HEK293 (cell line): ENCODE measurements at regions not wholly inside any gene's neighbourhood (a gene's known extent, or its start where the extent isn't known, plus 50 kb on each side); places are given as distances from the start of the nearest gene placed in this dataset.

ENCODE experiments used
- CTCF ChIA-PET: fragments of 350-600 bp; formaldehyde crosslinking; extraction: SDS; loops from one replicate; lab custom pipeline; 2021; ENCODE audit warnings: antibody characterized with exemption; lab: Yijun Ruan, JAX
- POLR2A ChIA-PET: fragments of 300-600 bp; formaldehyde crosslinking; extraction: SDS; loops from one replicate; lab custom pipeline; 2020; ENCODE audit warnings: antibody characterized with exemption, inconsistent platforms; lab: Yijun Ruan, JAX
- H3K27ac ChIP-seq: fragments of 200-500 bp; sonication (Bioruptor generic); 2 replicates; pipeline ENCODE4 v1.5.1; 2014; ENCODE audit warnings: low read depth, low read length, control low read depth, inconsistent platforms; ENCODE audit errors: extremely low read depth
- H3K36me3 ChIP-seq, 2 experiments: fragments of 200-500 bp in 1 of 2; sonication (Bioruptor generic) in 1 of 2; 1 replicate in 1 of 2; 2 replicates in 1 of 2; pipeline ENCODE4 v1.5.1; 2014 to 2017; ENCODE audit warnings: inconsistent platforms in 2 of 2, low read length in 2 of 2; ENCODE audit not compliant: control insufficient read depth in 2 of 2, insufficient read depth in 1 of 2
- H3K4me1 ChIP-seq: fragments of 200-500 bp; sonication (Bioruptor generic); 2 replicates; pipeline ENCODE4 v1.5.1; 2014; ENCODE audit warnings: mild to moderate bottlenecking, low read length, inconsistent platforms; ENCODE audit not compliant: control insufficient read depth, insufficient read depth
- H3K4me3 ChIP-seq: 2 replicates; pipeline ENCODE4 v1.5.1; 2011; ENCODE audit warnings: low read depth, mild to moderate bottlenecking, control low read depth, low read length, moderate library complexity
- H3K9me3 ChIP-seq: fragments of 200-500 bp; sonication (Bioruptor generic); 2 replicates; pipeline ENCODE4 v1.5.1; 2014; ENCODE audit warnings: low read depth, low read length, inconsistent platforms; ENCODE audit not compliant: control insufficient read depth, insufficient read depth
- ZEB2 ChIP-seq: fragments of 450-650 bp; formaldehyde crosslinking; IDR thresholded peaks from 2 replicates; pipeline ENCODE4 v1.5.1; 2016; ENCODE audit warnings: missing biosample characterization, missing genetic modification characterization
- ZFP37 ChIP-seq: fragments of 450-650 bp; formaldehyde crosslinking; IDR thresholded peaks from 2 replicates; pipeline ENCODE4 v1.5.1; 2016; ENCODE audit warnings: missing biosample characterization, missing genetic modification characterization
- ZIC2 ChIP-seq: fragments of 450-650 bp; formaldehyde crosslinking; IDR thresholded peaks from 2 replicates; pipeline ENCODE4 v1.5.1; 2016; ENCODE audit warnings: missing biosample characterization, missing genetic modification characterization
- ZNF138 ChIP-seq: fragments of 450-650 bp; formaldehyde crosslinking; IDR thresholded peaks from 2 replicates; pipeline ENCODE4 v1.5.1; 2016; ENCODE audit warnings: missing biosample characterization, missing genetic modification characterization, borderline replicate concordance
- ZNF155 ChIP-seq: fragments of 450-650 bp; formaldehyde crosslinking; IDR thresholded peaks from 2 replicates; pipeline ENCODE4 v1.5.1; 2016; ENCODE audit warnings: missing biosample characterization, missing genetic modification characterization
- ZNF37A ChIP-seq: fragments of 450-650 bp; IDR thresholded peaks from 2 replicates; pipeline ENCODE4 v1.5.1; 2018; ENCODE audit warnings: missing biosample characterization, missing genetic modification characterization
- ZNF404 ChIP-seq: fragments of 450-650 bp; formaldehyde crosslinking; IDR thresholded peaks from 2 replicates; pipeline ENCODE4 v1.5.1; 2017; ENCODE audit warnings: missing biosample characterization, missing genetic modification characterization
- ZNF561 ChIP-seq: fragments of 450-650 bp; IDR thresholded peaks from 2 replicates; pipeline ENCODE4 v1.5.1; 2018; ENCODE audit warnings: missing biosample characterization, missing genetic modification characterization, borderline replicate concordance
- ZNF596 ChIP-seq: fragments of 450-650 bp; IDR thresholded peaks from 2 replicates; pipeline ENCODE4 v1.5.0; 2018; ENCODE audit warnings: missing biosample characterization, mild to moderate bottlenecking, missing genetic modification characterization, moderate library complexity
- ZNF639 ChIP-seq: fragments of 450-650 bp; formaldehyde crosslinking; IDR thresholded peaks from 2 replicates; pipeline ENCODE4 v1.5.1; 2016; ENCODE audit warnings: missing biosample characterization, missing genetic modification characterization
- ZNF670 ChIP-seq: fragments of 450-650 bp; formaldehyde crosslinking; IDR thresholded peaks from 2 replicates; pipeline ENCODE4 v1.5.1; 2016; ENCODE audit warnings: missing biosample characterization, missing genetic modification characterization, low read depth
- ZNF692 ChIP-seq: fragments of 450-650 bp; formaldehyde crosslinking; IDR thresholded peaks from 2 replicates; pipeline ENCODE4 v1.5.1; 2016; ENCODE audit warnings: missing biosample characterization, missing genetic modification characterization
- ZSCAN16 ChIP-seq: fragments of 450-650 bp; formaldehyde crosslinking; IDR thresholded peaks from 2 replicates; pipeline ENCODE4 v1.5.1; 2016; ENCODE audit warnings: missing biosample characterization, missing genetic modification characterization
- TF ChIP-seq, protein P1 (sequence below): fragments of 450-650 bp; formaldehyde crosslinking; IDR thresholded peaks from 2 replicates; pipeline ENCODE4 v1.5.1; 2016; ENCODE audit warnings: missing biosample characterization, missing genetic modification characterization
- TF ChIP-seq, protein P2 (sequence below): fragments of 450-650 bp; formaldehyde crosslinking; IDR thresholded peaks from 2 replicates; pipeline ENCODE4 v1.5.1; 2017; ENCODE audit warnings: missing biosample characterization, missing genetic modification characterization
- TF ChIP-seq, protein P3 (sequence below): fragments of 450-650 bp; formaldehyde crosslinking; IDR thresholded peaks from 2 replicates; pipeline ENCODE4 v1.5.1; 2016; ENCODE audit warnings: missing biosample characterization, missing genetic modification characterization
- TF ChIP-seq, protein P4 (sequence below): fragments of 450-650 bp; formaldehyde crosslinking; IDR thresholded peaks from 2 replicates; pipeline ENCODE4 v1.5.1; 2016; ENCODE audit warnings: missing biosample characterization, missing genetic modification characterization, borderline replicate concordance

DNA sequence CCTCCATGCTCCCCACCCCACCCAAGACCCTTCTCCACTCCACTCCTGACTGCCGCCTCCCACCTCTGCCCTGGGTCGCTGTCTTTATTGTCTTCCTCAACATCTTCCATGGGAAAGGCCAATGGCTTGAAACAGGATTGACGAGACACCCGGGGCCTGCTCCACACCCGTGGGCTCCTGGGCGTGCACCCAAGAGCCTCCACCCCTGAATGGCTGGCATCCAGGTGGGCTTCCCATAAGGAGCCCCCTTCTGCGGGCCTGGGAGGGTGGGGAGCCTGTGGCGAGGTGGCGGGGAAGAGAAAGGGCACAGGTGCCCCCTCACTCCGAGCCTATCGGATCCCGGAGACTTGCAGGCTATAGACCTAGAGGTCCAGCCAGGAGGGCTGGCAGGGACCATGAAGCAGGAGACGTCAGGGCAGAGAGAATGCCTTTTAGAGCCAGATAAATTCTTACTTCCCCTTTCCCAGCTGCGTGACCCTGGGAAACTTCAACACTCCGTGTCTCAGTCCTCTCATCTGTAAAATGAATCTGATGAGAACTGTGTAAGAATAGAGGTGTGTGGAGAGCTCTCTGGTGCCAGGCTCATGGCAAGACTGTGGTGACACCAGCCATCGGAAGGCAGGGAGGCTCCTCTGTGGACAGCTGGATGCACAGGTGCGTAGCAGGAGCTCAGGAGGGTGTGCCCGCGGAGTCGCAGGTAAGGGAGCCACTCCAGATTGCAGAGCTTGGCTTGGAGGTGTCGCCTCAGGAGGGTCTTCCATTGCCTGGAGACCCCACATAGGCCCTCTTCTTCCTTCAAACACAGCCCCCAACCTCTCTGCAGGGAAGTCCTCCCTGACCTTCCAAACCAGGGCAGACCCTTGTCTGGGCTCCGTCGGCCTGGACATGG lies 53.9 kb downstream of the SMIM38 start:
- Histone ChIP-seq H3K36me3 (no peaks in the 10 kb centered on the region), H3K9me3 (no peaks in the 10 kb centered on the region)
- no peak for TF ChIP-seq ZNF138 (tag by site-specific recombination)
- no peak for TF ChIP-seq ZNF155 (tag by site-specific recombination)
- no peak for TF ChIP-seq ZNF37A (tag by site-specific recombination)
- TF ChIP-seq, protein P1, sequence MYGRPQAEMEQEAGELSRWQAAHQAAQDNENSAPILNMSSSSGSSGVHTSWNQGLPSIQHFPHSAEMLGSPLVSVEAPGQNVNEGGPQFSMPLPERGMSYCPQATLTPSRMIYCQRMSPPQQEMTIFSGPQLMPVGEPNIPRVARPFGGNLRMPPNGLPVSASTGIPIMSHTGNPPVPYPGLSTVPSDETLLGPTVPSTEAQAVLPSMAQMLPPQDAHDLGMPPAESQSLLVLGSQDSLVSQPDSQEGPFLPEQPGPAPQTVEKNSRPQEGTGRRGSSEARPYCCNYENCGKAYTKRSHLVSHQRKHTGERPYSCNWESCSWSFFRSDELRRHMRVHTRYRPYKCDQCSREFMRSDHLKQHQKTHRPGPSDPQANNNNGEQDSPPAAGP (tag by site-specific recombination) = no peak
- no peak for TF ChIP-seq ZNF670 (tag by site-specific recombination)
- TF ChIP-seq ZFP37 (tag by site-specific recombination) = no peak
- no peak for TF ChIP-seq ZNF404 (tag by site-specific recombination)
- TF ChIP-seq, protein P2, sequence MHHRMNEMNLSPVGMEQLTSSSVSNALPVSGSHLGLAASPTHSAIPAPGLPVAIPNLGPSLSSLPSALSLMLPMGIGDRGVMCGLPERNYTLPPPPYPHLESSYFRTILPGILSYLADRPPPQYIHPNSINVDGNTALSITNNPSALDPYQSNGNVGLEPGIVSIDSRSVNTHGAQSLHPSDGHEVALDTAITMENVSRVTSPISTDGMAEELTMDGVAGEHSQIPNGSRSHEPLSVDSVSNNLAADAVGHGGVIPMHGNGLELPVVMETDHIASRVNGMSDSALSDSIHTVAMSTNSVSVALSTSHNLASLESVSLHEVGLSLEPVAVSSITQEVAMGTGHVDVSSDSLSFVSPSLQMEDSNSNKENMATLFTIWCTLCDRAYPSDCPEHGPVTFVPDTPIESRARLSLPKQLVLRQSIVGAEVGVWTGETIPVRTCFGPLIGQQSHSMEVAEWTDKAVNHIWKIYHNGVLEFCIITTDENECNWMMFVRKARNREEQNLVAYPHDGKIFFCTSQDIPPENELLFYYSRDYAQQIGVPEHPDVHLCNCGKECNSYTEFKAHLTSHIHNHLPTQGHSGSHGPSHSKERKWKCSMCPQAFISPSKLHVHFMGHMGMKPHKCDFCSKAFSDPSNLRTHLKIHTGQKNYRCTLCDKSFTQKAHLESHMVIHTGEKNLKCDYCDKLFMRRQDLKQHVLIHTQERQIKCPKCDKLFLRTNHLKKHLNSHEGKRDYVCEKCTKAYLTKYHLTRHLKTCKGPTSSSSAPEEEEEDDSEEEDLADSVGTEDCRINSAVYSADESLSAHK (tag by site-specific recombination) = no peak
- TF ChIP-seq ZNF596 (tag by site-specific recombination) = no peak
- TF ChIP-seq ZNF692 (tag by site-specific recombination) = no peak
- TF ChIP-seq, all 188 proteins: peak for 0
- POLR2A ChIA-PET = no interaction called here
- CTCF ChIA-PET = interaction anchor here (0.7 kb wide), 1 partner anchor 626 kb away, joined by 3 read pairs; no protein-coding TSS in a partner anchor
- Histone ChIP-seq H3K4me1 (no peaks in the 10 kb centered on the region), H3K4me3 (no peak overlapping the region), H3K27ac (no peak overlapping the region)

DNA sequence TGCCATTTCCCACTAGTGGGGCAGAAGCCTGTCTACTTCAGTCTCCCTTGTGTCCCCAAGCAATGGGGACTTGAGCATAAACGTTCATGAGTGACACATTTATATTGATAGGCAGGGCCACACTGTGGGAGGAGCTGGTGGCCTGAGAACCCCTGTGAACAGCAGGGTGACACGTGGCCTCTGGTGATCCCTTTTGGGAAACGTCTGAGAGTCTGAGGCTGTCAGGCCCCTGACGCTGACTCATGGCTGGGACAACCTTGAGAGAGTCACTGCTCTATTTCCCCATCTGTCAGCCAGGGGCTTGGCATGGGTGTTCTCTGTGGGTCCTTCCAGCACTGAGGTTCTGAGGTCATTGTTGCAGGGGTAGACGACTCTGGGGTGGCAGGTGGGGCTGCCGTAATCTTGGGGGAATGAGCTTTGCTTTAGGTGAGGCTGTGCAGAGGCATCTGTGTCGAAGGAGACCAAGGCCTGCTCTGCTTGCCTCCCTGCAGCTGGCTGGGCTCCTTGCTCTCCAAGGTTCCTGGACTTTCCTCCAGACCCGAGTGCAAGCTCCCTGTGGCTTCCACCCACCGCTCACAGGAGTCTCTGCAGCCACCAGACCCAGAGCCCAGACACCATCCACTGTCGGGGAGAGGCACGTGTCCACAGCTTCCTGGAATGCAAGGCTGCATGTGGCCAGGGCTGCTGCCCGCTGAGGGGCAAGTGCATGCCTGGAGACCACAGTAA lies 54.7 kb downstream of the SMIM38 start:
- Histone ChIP-seq H3K4me3 (no peak overlapping the region), H3K27ac (no peak overlapping the region), H3K36me3 (no peaks in the 10 kb centered on the region), H3K9me3 (no peaks in the 10 kb centered on the region), H3K4me1 (no peaks in the 10 kb centered on the region)
- ChIA-PET POLR2A (no interaction called here), CTCF (interaction anchor here (0.7 to 0.8 kb wide), 3 partner anchors 16 to 627 kb away, joined by 3 to 4 read pairs (median 3); no protein-coding TSS in a partner anchor)
- TF ChIP-seq, protein P3, sequence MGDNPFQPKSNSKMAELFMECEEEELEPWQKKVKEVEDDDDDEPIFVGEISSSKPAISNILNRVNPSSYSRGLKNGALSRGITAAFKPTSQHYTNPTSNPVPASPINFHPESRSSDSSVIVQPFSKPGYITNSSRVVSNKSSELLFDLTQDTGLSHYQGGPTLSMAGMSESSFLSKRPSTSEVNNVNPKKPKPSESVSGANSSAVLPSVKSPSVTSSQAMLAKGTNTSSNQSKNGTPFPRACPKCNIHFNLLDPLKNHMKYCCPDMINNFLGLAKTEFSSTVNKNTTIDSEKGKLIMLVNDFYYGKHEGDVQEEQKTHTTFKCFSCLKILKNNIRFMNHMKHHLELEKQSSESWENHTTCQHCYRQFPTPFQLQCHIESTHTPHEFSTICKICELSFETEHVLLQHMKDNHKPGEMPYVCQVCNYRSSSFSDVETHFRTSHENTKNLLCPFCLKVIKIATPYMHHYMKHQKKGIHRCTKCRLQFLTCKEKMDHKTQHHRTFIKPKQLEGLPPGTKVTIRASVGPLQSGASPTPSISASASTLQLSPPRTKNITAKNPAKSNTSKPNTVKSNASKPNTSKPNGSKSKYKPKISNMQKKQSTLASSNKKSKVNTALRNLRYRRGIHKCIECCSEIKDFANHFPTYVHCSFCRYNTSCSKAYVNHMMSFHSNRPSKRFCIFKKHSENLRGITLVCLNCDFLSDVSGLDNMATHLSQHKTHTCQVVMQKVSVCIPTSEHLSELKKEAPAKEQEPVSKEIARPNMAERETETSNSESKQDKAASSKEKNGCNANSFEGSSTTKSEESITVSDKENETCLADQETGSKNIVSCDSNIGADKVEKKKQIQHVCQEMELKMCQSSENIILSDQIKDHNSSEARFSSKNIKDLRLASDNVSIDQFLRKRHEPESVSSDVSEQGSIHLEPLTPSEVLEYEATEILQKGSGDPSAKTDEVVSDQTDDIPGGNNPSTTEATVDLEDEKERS = no peak
- TF ChIP-seq ZIC2 (tag by site-specific recombination) (peak; percentile 65), ZSCAN16 (tag by site-specific recombination) (no peak), ZNF561 (tag by site-specific recombination) (no peak), ZNF639 (no peak), ZEB2 (no peak)
- TF ChIP-seq, protein P4, sequence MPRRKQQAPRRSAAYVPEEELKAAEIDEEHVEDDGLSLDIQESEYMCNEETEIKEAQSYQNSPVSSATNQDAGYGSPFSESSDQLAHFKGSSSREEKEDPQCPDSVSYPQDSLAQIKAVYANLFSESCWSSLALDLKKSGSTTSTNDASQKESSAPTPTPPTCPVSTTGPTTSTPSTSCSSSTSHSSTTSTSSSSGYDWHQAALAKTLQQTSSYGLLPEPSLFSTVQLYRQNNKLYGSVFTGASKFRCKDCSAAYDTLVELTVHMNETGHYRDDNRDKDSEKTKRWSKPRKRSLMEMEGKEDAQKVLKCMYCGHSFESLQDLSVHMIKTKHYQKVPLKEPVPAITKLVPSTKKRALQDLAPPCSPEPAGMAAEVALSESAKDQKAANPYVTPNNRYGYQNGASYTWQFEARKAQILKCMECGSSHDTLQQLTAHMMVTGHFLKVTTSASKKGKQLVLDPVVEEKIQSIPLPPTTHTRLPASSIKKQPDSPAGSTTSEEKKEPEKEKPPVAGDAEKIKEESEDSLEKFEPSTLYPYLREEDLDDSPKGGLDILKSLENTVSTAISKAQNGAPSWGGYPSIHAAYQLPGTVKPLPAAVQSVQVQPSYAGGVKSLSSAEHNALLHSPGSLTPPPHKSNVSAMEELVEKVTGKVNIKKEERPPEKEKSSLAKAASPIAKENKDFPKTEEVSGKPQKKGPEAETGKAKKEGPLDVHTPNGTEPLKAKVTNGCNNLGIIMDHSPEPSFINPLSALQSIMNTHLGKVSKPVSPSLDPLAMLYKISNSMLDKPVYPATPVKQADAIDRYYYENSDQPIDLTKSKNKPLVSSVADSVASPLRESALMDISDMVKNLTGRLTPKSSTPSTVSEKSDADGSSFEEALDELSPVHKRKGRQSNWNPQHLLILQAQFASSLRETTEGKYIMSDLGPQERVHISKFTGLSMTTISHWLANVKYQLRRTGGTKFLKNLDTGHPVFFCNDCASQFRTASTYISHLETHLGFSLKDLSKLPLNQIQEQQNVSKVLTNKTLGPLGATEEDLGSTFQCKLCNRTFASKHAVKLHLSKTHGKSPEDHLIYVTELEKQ (tag by site-specific recombination) = no peak
